ENCODE measurements at regions not wholly inside any gene's neighbourhood (a gene's known extent, or its start where the extent isn't known, plus 50 kb on each side); places are given as distances from the start of the nearest gene placed in this dataset.

GRCh38 chr9:107838766-107839165, 349.2 kb upstream of the KLF4 start:
- no peaks in the 10 kb centered on the region for H4K20me1 ChIP-seq (ENCODE audit: control insufficient read depth, extremely low read depth, insufficient read depth, low read length)
- H3K27ac ChIP-seq (ENCODE audit: control insufficient read depth, insufficient read depth, low read length), result no peak overlapping the region
- FAIRE-seq (no peak), DNase-seq (ENCODE audit: low read depth, low spot score) (no peak)
- dilution Hi-C loops (cut with MboI; ENCODE audit: extremely low pct_ligation_motif_present, low sequenced_read_pairs), result no loop called here
- H3K9ac ChIP-seq (ENCODE audit: control insufficient read depth, extremely low read depth, insufficient read depth, low read length), result no peak overlapping the region
- no peak overlapping the region for H3K4me3 ChIP-seq (ENCODE audit: control insufficient read depth in 2 of 3, extremely low read depth in 1 of 3, insufficient read depth in 2 of 3, low read depth in 1 of 3, low read length in 3 of 3)
- no peak overlapping the region for H3K4me2 ChIP-seq (ENCODE audit: control insufficient read depth, extremely low read depth, insufficient read depth, low read depth, low read length)
- no peaks in the 10 kb centered on the region for H3K79me2 ChIP-seq (ENCODE audit: control insufficient read depth, insufficient read depth, low read length)
- TF ChIP-seq CTCF (optimal IDR thresholded peaks at IDR 0.05 in 1 of 3, IDR thresholded peaks at IDR 0.05 in 1 of 3, conservative IDR thresholded peaks at IDR 0.05 in 1 of 3; ENCODE audit: extremely low read depth in 1 of 3, insufficient read depth in 2 of 3, low read length in 3 of 3), result no peak
- no peak for TF ChIP-seq EZH2 (IDR thresholded peaks at IDR 0.05; ENCODE audit: low read length)
- H3K9me3 ChIP-seq (ENCODE audit: control insufficient read depth, low read depth, low read length), result no peaks in the 10 kb centered on the region
- no peaks in the 10 kb centered on the region for H3K36me3 ChIP-seq (ENCODE audit: control insufficient read depth in 2 of 2, extremely low read depth in 1 of 2, insufficient read depth in 2 of 2, low read length in 2 of 2)
- no peaks in the 10 kb centered on the region for H3K4me1 ChIP-seq (ENCODE audit: control insufficient read depth, extremely low read depth, insufficient read depth, low read length)
- no peaks in the 10 kb centered on the region for H3K9me1 ChIP-seq (ENCODE audit: control insufficient read depth, extremely low read depth, insufficient read depth, low read length)
- H2AFZ ChIP-seq (ENCODE audit: control insufficient read depth, low read length), result no peak overlapping the region
- no peaks in the 10 kb centered on the region for H3K27me3 ChIP-seq (ENCODE audit: control insufficient read depth, extremely low read depth, insufficient read depth, low read length)

GRCh38 chr9:107836300-107836699, 346.7 kb upstream of the KLF4 start:
- Histone ChIP-seq H3K79me2 (ENCODE audit: control insufficient read depth, insufficient read depth, low read length) (no peaks in the 10 kb centered on the region), H4K20me1 (ENCODE audit: control insufficient read depth, extremely low read depth, insufficient read depth, low read length) (no peaks in the 10 kb centered on the region), H3K9ac (ENCODE audit: control insufficient read depth, extremely low read depth, insufficient read depth, low read length) (no peak overlapping the region), H3K27ac (ENCODE audit: control insufficient read depth, insufficient read depth, low read length) (no peak overlapping the region), H3K4me3 (ENCODE audit: control insufficient read depth in 2 of 3, extremely low read depth in 1 of 3, insufficient read depth in 2 of 3, low read depth in 1 of 3, low read length in 3 of 3) (no peak overlapping the region), H3K4me2 (ENCODE audit: control insufficient read depth, extremely low read depth, insufficient read depth, low read depth, low read length) (no peak overlapping the region), H3K27me3 (ENCODE audit: control insufficient read depth, extremely low read depth, insufficient read depth, low read length) (no peaks in the 10 kb centered on the region), H3K9me1 (ENCODE audit: control insufficient read depth, extremely low read depth, insufficient read depth, low read length) (no peaks in the 10 kb centered on the region), H3K4me1 (ENCODE audit: control insufficient read depth, extremely low read depth, insufficient read depth, low read length) (no peaks in the 10 kb centered on the region), H3K36me3 (ENCODE audit: control insufficient read depth in 2 of 2, extremely low read depth in 1 of 2, insufficient read depth in 2 of 2, low read length in 2 of 2) (no peaks in the 10 kb centered on the region), H2AFZ (ENCODE audit: control insufficient read depth, low read length) (no peak overlapping the region), H3K9me3 (ENCODE audit: control insufficient read depth, low read depth, low read length) (no peaks in the 10 kb centered on the region)
- FAIRE-seq (no peak), DNase-seq (ENCODE audit: low read depth, low spot score) (no peak)
- dilution Hi-C loops (cut with MboI; ENCODE audit: extremely low pct_ligation_motif_present, low sequenced_read_pairs), result no loop called here
- no peak for TF ChIP-seq EZH2 (IDR thresholded peaks at IDR 0.05; ENCODE audit: low read length)
- TF ChIP-seq CTCF (optimal IDR thresholded peaks at IDR 0.05 in 1 of 3, IDR thresholded peaks at IDR 0.05 in 1 of 3, conservative IDR thresholded peaks at IDR 0.05 in 1 of 3; ENCODE audit: extremely low read depth in 1 of 3, insufficient read depth in 2 of 3, low read length in 3 of 3), result no peak

Data from keratinocyte (primary cell).